PC-9 (cell line): ENCODE measurements at regions not wholly inside any gene's neighbourhood (a gene's known extent, or its start where the extent isn't known, plus 50 kb on each side); places are given as distances from the start of the nearest gene placed in this dataset.

Experiments used
- CTCF ChIP-seq: fragments of 200-600 bp; sonication (generic); conservative IDR thresholded peaks from 2 replicates; pipeline ENCODE4 v1.6.1; 2017; ENCODE audit warnings: mixed run types, antibody characterized with exemption, mild to moderate bottlenecking, moderate library complexity
- EZH2 ChIP-seq: fragments of 200-600 bp; sonication (generic); IDR thresholded peaks from 2 replicates; pipeline ENCODE4 v1.8.0; 2017; ENCODE audit warnings: antibody characterized with exemption, low read depth

GRCh38 chr18:38611036-38611964 lies 1045.7 kb upstream of the CELF4 start:
- no peak for TF ChIP-seq CTCF
- no peak for TF ChIP-seq EZH2
